NOMO-1 treated with DMSO at 0.1 percent for 48 hours (cell line): ENCODE measurements at regions not wholly inside any gene's neighbourhood (a gene's known extent, or its start where the extent isn't known, plus 50 kb on each side); places are given as distances from the start of the nearest gene placed in this dataset.
"Not testable (repeated sequence)": the region's sequence is repeated elsewhere in the genome, so short reads cannot be mapped to it uniquely, and the experiment has no call there.

ENCODE experiments used
- DNase-seq: peaks from one replicate; lab custom pipeline; 2025; ENCODE audit not compliant: unreplicated experiment; lab: John Stamatoyannopoulos, UW

- DNase-seq, result peak; percentile 83
Measured at GRCh38 chr3:151556596-151556995, 95.7 kb upstream of the IGSF10 start.

GRCh38 chr3:151555523-151555922, 94.7 kb upstream of the IGSF10 start:
- no peak for DNase-seq

- peak; percentile 86 for DNase-seq
Measured at GRCh38 chr3:151553888-151554287, 93.0 kb upstream of the IGSF10 start.

- peak; percentile 93 for DNase-seq
Measured at GRCh38 chr3:151552589-151552988, 91.7 kb upstream of the IGSF10 start.

GRCh38 chr3:151550642-151551041, 89.8 kb upstream of the IGSF10 start:
- no peak for DNase-seq

GRCh38 chr3:151550025-151550618, 89.3 kb upstream of the IGSF10 start:
- no peak for DNase-seq

- no peak for DNase-seq
Measured at GRCh38 chr3:151548195-151548594, 87.3 kb upstream of the IGSF10 start.

GRCh38 chr3:151544164-151544548, 83.3 kb upstream of the IGSF10 start:
- DNase-seq, result no peak

GRCh38 chr3:151541178-151541577, 80.3 kb upstream of the IGSF10 start:
- no peak for DNase-seq

- no peak for DNase-seq
Measured at GRCh38 chr3:151539599-151539998, 78.7 kb upstream of the IGSF10 start.

GRCh38 chr3:151538456-151539393, 77.9 kb upstream of the IGSF10 start:
- DNase-seq, result peak; percentile 92

- peak; percentile 26 for DNase-seq
Measured at GRCh38 chr3:151537726-151538125, 76.9 kb upstream of the IGSF10 start.

GRCh38 chr3:151526757-151527156, 65.9 kb upstream of the IGSF10 start:
- DNase-seq, result no peak

- DNase-seq, result no peak
Measured at GRCh38 chr3:151520105-151520504, 59.2 kb upstream of the IGSF10 start.

GRCh38 chr3:151511433-151511832, 50.6 kb upstream of the IGSF10 start:
- not testable (repeated sequence) for DNase-seq
